Esophagus (tissue), 2 donors: ENCODE measurements at regions not wholly inside any gene's neighbourhood (a gene's known extent, or its start where the extent isn't known, plus 50 kb on each side); places are given as distances from the start of the nearest gene placed in this dataset.

Experiments
- H3K27ac ChIP-seq, 2 donors: one replicate each; pipeline ENCODE4 v1.5.1; 2013; ENCODE audit warnings: low read depth in 2 of 2, mild to moderate bottlenecking in 2 of 2, inconsistent platforms in 1 of 2, low read length in 1 of 2, moderate library complexity in 1 of 2
- H3K27me3 ChIP-seq, 2 donors: one replicate each; pipeline ENCODE4 v1.6.1; 2013; ENCODE audit warnings: low read length in 2 of 2, control low read depth in 1 of 2, mild to moderate bottlenecking in 1 of 2; ENCODE audit not compliant: insufficient read depth in 2 of 2, control insufficient read depth in 1 of 2
- H3K36me3 ChIP-seq, 2 donors: one replicate each; pipeline ENCODE4 v1.6.1; 2013; ENCODE audit warnings: low read length in 1 of 2; ENCODE audit not compliant: control insufficient read depth in 2 of 2, insufficient read depth in 2 of 2
- H3K4me1 ChIP-seq, 2 donors: one replicate each; pipeline ENCODE4 v1.6.1; 2013; ENCODE audit warnings: low read length in 1 of 2; ENCODE audit not compliant: control insufficient read depth in 2 of 2, insufficient read depth in 2 of 2
- H3K4me3 ChIP-seq, 2 donors: one replicate each; pipeline ENCODE4 v1.5.1; 2013; ENCODE audit warnings: low read length in 2 of 2, mild to moderate bottlenecking in 2 of 2, low read depth in 1 of 2, moderate library complexity in 1 of 2
- H3K9me3 ChIP-seq, 2 donors: one replicate each; pipeline ENCODE4 v1.6.1; 2013; ENCODE audit warnings: mild to moderate bottlenecking in 2 of 2, low read depth in 1 of 2, low read length in 1 of 2, moderate library complexity in 1 of 2; ENCODE audit not compliant: control insufficient read depth in 2 of 2, insufficient read depth in 1 of 2
- WGBS, 2 donors: extraction: QIAGEN DNeasy Blood & Tissue Kit; methylation state at CpG; one replicate each; pipeline ENCODE4 v1.1.7; 2013; 5-methylcytosine and 5-hydroxymethylcytosine counted together
- donor health status: healthy with polysubstance abuse.
- donor health status: Bipolar disorder and iron deficiency.

DNA sequence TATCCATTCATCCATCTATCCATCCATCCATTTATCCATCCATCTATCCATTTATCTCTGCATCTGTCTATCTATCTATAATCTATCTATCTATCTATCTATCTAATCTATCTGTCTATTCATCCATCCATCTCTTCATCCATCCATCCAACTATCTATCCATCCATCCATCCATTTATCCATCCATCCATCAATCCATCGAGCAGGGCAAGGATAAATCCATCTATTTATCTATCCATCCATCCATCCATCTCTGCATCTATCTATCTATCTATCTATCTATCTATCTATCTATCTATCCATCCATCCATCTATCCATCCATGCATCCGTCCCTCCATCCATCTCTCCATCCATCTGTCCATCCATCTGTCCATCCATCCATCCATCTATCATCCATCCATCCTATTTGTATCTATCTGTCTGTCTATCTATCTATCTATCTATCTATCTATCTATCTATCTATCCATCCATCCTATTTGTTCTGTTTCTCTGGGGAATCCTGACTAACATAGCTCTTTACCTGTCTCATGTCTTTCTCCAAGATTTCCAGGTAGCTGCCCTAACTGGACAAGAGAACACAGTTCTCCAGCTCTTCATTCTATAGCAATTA lies 198.1 kb downstream of the FOXO1 start:
- Histone ChIP-seq H3K4me3 (no peak overlapping the region), H3K27me3 (no peaks in the 10 kb centered on the region), H3K27ac (no peak overlapping the region), H3K36me3 (no peaks in the 10 kb centered on the region), H3K9me3 (no peaks in the 10 kb centered on the region), H3K4me1 (no peaks in the 10 kb centered on the region)
- 82 to 89% methylated on average over 2 of the region's 2 CpGs for WGBS, 2 donors

DNA sequence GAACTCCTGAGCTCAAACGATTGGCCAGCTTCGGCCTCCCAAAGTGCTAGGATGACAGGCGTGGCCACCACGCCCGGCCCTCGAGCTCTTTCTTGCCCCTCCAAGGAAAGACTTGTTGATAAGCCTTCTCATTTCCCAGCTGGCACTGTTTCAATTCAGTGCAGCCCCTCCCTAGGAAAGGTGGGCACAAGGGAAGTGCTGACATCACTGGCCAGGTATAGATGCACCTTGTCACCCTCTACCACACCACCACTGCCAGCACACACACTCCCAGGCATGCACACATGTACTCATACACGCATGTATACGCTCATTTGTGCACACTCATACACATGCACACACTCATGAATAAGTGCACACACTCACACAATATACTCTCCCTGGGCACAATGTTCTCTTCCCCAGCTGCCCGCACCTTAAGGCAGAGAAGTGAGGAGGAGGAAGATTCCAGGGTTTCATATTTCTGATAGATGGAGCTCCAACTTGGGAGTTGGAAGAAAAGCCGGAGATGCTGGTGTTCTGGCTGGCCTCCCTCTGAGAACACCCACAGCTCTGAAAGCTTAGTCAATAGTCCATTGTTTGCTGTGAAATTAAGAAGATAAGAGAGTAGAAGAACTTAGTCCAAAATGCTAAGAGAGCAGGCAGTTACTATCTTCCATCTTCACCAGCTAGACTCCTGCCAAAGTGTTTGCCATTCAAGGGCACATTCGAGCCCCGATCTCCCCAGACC lies 196.7 kb downstream of the FOXO1 start:
- H3K9me3 ChIP-seq = no peaks in the 10 kb centered on the region
- no peaks in the 10 kb centered on the region for H3K36me3 ChIP-seq
- no peaks in the 10 kb centered on the region for H3K27me3 ChIP-seq
- WGBS, 2 donors = 84 to 85% methylated on average over 12 of the region's 12 CpGs
- no peaks in the 10 kb centered on the region for H3K4me1 ChIP-seq
- peak overlapping the region in 1 of 2 donors; percentile 2 for H3K27ac ChIP-seq
- H3K4me3 ChIP-seq = no peak overlapping the region

DNA sequence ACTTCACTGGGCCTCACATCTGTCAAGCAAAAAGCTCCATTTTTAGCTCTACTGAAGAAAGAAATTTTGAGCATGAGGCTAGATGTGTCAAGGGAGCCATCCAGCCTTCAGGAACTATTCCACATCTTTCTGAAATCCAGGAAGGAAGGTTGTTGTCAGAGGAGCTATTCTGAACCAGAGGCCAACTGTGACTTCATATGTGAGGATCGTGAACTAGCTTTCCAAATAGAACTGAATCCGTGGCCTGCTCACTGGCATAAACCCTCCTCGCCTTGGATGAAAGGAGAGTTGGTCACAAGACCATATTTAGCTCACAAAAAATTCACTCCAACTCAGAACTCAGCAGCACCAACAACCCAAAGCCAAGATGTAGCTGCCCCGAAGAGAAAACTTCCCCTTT lies 195.8 kb downstream of the FOXO1 start:
- 71 to 80% methylated on average over 4 of the region's 4 CpGs for WGBS, 2 donors
- Histone ChIP-seq H3K4me3 (no peak overlapping the region), H3K27ac (peak overlapping the region in 1 of 2 donors; percentile 0), H3K9me3 (no peaks in the 10 kb centered on the region), H3K4me1 (no peaks in the 10 kb centered on the region), H3K36me3 (no peaks in the 10 kb centered on the region), H3K27me3 (no peaks in the 10 kb centered on the region)

DNA sequence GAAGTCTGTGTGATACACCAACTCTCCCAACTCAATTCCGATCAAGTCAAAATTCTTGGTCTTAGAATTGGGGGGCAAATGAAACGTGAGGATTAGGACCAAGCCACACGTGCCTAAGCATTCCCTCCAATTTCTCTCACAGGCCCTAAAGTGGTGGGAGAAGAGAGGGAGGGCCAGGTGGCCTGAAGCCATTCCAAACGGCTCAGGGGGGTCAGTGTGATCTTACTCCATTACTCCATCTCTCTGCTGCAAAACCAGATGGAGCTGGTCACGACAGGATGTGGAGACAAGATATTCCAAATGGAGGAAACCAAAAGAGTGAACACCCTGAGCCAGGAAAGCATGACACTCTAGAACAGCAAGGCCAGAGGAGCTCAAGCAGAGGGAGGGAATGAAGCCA lies 195.4 kb downstream of the FOXO1 start:
- H3K27ac ChIP-seq = peak overlapping the region in 1 of 2 donors; percentile 0
- H3K9me3 ChIP-seq = no peaks in the 10 kb centered on the region
- H3K27me3 ChIP-seq = no peaks in the 10 kb centered on the region
- H3K4me3 ChIP-seq = no peak overlapping the region
- WGBS, 2 donors = 80 to 87% methylated on average over 5 of the region's 5 CpGs
- no peaks in the 10 kb centered on the region for H3K4me1 ChIP-seq
- H3K36me3 ChIP-seq = no peaks in the 10 kb centered on the region

DNA sequence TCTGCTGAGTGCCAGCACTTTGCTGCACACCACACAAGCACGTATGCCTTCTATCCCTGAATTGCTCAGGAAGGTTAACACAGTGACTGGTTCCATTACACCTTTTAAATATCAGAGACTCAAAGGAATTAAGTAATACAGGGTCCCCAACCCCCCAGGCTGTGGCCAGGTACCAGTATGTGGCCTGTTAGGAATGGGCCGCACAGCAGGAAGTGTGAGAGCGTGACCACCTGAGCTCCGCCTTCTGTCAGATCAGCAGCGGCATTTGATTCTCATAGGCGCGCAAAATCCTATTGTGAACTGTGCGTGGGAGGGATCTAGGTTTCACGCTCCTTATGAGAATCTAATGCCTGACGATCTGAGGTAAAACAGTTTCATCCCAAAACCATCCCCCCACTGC lies 194.5 kb downstream of the FOXO1 start:
- Histone ChIP-seq H3K4me1 (no peaks in the 10 kb centered on the region), H3K9me3 (no peaks in the 10 kb centered on the region), H3K36me3 (no peaks in the 10 kb centered on the region), H3K27ac (no peak overlapping the region), H3K4me3 (no peak overlapping the region), H3K27me3 (no peaks in the 10 kb centered on the region)
- 96 to 99% methylated on average over 10 of the region's 10 CpGs for WGBS, 2 donors

DNA sequence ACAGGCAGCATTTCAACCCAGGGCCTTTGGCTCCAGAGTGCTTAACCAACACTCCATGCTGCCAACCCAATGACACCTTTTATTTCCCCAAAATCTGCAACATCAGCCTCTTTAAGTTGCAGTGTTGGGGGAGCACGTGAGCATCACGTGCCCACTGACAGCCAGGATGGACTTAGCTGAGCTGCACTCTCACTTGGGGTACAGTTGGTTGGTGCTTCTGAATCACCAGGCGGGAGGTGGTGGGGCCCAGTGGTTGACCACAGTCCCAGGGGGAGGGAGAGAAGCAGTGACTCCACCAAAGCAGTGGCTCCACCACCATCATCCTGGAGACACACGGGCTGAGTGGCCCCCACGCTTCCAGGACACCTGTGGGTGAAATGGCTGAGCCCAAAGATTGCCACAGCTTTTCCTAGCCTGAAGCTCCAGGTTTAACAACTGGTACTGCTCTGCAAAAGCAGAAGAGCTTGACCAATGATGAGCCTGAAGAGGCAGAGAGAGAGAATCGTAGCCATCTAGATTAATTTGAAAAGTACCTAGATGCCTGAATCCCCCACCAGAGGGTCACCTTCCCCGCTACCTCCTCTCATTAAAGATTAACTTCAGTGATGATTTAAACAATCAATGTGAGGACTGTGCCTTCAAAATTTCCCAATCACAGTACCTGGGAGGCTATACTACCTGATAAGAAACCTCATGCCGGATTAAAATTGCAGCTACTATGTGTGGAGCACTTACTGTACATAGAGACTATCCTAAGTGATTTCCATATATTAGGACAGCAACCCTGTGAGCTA lies 193.8 kb downstream of the FOXO1 start:
- Histone ChIP-seq H3K27ac (no peak overlapping the region), H3K36me3 (no peaks in the 10 kb centered on the region), H3K27me3 (no peaks in the 10 kb centered on the region), H3K4me3 (no peak overlapping the region), H3K4me1 (no peaks in the 10 kb centered on the region), H3K9me3 (no peaks in the 10 kb centered on the region)
- WGBS, 2 donors = 79% methylated on average over 8 of the region's 8 CpGs

DNA sequence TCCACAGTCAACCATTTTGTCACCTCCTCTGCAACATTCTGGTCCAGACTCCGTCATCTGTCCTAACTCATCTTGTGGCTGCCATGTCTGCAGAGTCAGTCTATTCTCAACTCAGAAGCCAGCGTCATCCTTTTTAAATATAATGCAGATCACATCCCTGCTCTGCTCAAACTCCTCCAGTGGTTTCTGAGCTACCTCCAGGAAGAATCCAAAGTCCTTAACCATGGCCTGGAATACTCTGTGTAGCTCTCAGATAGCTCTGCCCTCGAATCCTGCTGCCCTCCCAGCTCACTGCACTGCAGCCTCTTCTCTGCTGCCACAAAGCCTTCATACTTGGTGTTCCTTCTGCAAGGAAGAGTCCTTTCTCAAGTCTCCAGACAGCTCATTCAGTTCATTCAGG lies 190.8 kb downstream of the FOXO1 start:
- H3K9me3 ChIP-seq = no peaks in the 10 kb centered on the region
- no peak overlapping the region for H3K4me3 ChIP-seq
- no peaks in the 10 kb centered on the region for H3K27me3 ChIP-seq
- 89 to 91% methylated on average over 3 of the region's 3 CpGs for WGBS, 2 donors
- H3K36me3 ChIP-seq = no peaks in the 10 kb centered on the region
- peaks cover 0 to 2% of the 10 kb centered on the region in 2 donors for H3K4me1 ChIP-seq
- H3K27ac ChIP-seq = no peak overlapping the region

DNA sequence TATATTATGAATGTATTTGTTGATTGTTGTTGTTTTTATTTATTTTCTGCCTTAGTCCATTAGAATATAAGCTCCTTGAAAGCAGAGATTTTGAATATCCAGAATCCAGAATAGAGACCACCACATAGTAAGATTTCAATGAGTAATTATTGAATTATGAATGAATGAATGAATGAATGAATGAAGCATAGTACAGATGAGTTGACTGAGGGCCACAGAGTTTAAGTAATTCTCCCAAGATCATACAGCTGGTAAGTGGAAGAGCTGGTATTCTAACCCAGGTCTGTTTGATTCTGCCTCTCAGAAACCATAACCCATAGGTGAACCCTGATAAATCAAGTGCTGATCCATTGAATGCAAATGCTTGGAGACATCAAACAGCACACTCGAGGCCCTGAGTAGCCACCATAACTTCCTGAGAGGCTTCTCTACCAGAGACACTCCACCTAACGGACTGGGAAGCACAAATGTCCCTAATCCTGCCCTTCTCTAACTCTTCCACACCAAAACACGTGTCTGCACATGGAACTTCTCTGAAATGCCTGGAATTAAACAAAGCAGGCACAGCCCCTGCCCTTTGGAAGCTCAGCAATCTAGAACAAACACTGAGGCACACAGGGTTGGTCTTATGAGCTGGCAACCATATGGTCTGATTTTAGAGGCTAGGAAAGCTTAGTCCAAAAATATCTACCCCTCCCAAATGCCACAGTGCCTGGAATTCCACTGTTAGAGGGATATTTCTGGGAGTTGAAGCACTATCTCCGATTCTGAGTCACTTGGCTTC lies 190.1 kb downstream of the FOXO1 start:
- peaks cover 0 to 2% of the 10 kb centered on the region in 2 donors for H3K4me1 ChIP-seq
- 52 to 53% methylated on average over 4 of the region's 4 CpGs for WGBS, 2 donors
- H3K27ac ChIP-seq = no peak overlapping the region

More for the DNA sequence above, 190.1 kb downstream of the FOXO1 start:
- Histone ChIP-seq H3K27me3 (no peaks in the 10 kb centered on the region), H3K9me3 (no peaks in the 10 kb centered on the region), H3K4me3 (no peak overlapping the region), H3K36me3 (no peaks in the 10 kb centered on the region)
